GM10266 (cell line): ENCODE measurements at regions not wholly inside any gene's neighbourhood (a gene's known extent, or its start where the extent isn't known, plus 50 kb on each side); places are given as distances from the start of the nearest gene placed in this dataset.

Source experiments
- DNase-seq: peaks from one replicate; pipeline ENCODE4 v3.0.0; 2012; ENCODE audit errors: extremely low spot score
- TF ChIP-seq, protein P1 (sequence below): IDR thresholded peaks from 2 replicates; pipeline ENCODE4 v1.5.1; 2012; ENCODE audit warnings: mild to moderate bottlenecking, low read depth; ENCODE audit not compliant: control insufficient read depth, insufficient read depth; ENCODE audit errors: missing control alignments

DNA sequence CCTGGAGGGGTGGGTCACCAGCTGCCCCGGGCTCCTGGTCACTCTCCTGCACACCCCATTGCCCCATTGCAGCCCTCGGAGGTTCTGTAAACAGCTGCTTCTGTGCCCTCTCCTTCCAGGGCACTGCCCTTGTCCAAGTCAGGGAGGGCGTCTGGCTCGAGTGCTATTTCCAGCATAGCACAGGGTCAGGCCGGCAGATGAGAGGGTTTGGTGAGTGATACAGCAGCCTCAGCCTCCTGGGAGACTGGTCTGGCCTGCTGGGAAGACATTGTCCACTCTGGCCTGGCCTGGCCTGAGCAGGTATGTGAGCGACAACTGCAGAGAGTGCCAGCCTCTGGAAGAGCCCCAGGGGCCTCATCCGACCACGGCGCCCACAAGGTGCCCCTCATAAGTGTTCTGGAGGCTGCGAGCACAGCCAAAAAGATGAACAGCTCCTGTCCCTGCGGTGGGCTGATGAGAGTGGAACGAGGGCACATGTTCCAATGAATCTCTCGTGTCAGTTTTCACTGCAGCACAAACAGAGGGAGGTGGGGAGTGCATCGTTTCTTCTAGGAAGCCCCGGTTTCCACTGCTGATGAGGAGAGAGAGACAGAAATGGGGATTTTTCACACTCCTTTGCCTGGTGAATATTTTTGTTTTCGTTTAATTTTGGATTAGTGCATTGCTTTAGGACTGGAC lies 105.8 kb upstream of the SDK2 start:
- DNase-seq = no peak
- TF ChIP-seq, protein P1, sequence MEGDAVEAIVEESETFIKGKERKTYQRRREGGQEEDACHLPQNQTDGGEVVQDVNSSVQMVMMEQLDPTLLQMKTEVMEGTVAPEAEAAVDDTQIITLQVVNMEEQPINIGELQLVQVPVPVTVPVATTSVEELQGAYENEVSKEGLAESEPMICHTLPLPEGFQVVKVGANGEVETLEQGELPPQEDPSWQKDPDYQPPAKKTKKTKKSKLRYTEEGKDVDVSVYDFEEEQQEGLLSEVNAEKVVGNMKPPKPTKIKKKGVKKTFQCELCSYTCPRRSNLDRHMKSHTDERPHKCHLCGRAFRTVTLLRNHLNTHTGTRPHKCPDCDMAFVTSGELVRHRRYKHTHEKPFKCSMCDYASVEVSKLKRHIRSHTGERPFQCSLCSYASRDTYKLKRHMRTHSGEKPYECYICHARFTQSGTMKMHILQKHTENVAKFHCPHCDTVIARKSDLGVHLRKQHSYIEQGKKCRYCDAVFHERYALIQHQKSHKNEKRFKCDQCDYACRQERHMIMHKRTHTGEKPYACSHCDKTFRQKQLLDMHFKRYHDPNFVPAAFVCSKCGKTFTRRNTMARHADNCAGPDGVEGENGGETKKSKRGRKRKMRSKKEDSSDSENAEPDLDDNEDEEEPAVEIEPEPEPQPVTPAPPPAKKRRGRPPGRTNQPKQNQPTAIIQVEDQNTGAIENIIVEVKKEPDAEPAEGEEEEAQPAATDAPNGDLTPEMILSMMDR = no peak

- TF ChIP-seq, protein P1 = no peak
- DNase-seq = no peak
Measured at GRCh38 chr17:73750975-73751374, 106.7 kb upstream of the SDK2 start.

GRCh38 chr17:73753751-73754496 lies 109.7 kb upstream of the SDK2 start:
- TF ChIP-seq, protein P1 = no peak
- no peak for DNase-seq

DNA sequence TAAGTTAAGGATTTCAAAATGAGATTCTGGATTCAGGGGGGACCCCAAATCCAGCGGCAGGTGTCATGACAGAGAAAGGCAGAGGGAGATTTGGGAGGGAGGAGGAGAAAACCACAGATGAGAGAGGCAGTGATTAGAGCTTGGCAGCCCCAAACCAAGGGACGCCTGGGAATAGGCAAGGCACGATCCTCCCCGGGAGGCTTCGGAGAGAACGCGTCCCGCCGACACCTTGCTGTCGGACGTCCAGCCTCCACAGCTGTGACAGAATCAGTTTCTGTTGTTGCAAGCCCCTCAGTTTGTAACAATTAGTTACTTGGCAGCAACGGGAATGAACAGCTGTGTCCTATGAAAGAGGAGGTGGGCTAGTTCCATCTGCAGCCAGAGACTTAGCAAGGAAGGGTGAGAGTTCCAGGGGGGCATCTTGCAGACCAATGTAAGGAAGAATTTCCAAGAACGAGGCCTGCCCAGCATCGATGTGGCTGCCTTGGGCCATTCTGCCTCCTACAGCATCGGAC lies 110.7 kb upstream of the SDK2 start:
- TF ChIP-seq, protein P1 = no peak
- no peak for DNase-seq

GRCh38 chr17:73757420-73757819 lies 113.2 kb upstream of the SDK2 start:
- TF ChIP-seq, protein P1 = no peak
- no peak for DNase-seq

DNA sequence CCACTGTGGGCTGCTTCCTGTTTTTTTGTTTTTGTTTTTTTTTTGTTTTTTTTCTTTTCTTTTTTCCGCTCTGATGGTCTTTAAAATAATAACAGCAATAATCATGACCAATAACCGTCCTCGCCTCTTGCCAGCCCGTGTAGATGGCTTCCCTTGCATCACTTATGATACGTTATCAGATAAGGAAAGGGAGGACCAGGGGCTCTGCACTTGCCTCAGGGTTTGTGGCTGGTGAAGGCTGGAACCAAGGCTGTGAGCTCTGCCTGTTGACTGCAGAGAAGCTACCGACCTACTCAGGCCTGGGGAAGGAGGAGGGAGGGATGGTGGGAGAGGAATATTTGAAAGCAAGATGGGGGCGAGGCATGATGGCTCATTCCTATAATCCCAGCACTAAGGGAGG lies 114.0 kb upstream of the SDK2 start:
- no peak for DNase-seq
- TF ChIP-seq, protein P1 = no peak

GRCh38 chr17:73759324-73759723 lies 115.1 kb upstream of the SDK2 start:
- DNase-seq = no peak
- TF ChIP-seq, protein P1 = no peak
